GM12878 (cell line): ENCODE measurements at regions not wholly inside any gene's neighbourhood (a gene's known extent, or its start where the extent isn't known, plus 50 kb on each side); places are given as distances from the start of the nearest gene placed in this dataset.

Source experiments
- ATAC-seq: fragments of 200-7000 bp; cut with Tn5 transposase; 3 replicates; pipeline ENCODE4 v1.9.1; 2020; ENCODE audit warnings: mild to moderate bottlenecking, moderate library complexity
- BruUV-seq: library from RNA; stranded (reverse); fragments of 400-500 nt; replicated peaks from 2 replicates; lab custom pipeline; 2021; lab: Mats Ljungman, UMichigan
- CTCF ChIA-PET: fragments of 300-600 bp; sonication (Branson Sonifier 250); formaldehyde crosslinking; extraction: SDS; loops from one replicate; lab custom pipeline; 2021; ENCODE audit warnings: inconsistent platforms; lab: Yijun Ruan, JAX
- POLR2A ChIA-PET: fragments of 350-600 bp; formaldehyde crosslinking; extraction: SDS; loops from one replicate; lab custom pipeline; 2021; ENCODE audit warnings: inconsistent platforms; lab: Charles Lee
- RAD21 ChIA-PET: fragments of 300-600 bp; sonication (Branson Sonifier 250); formaldehyde crosslinking; loops from one replicate; lab custom pipeline; 2023; ENCODE audit warnings: antibody characterized with exemption; ENCODE audit not compliant: unreplicated experiment; lab: Charles Lee
- SMC1A ChIA-PET: fragments of 300-600 bp; sonication (Branson Sonifier 250); formaldehyde crosslinking; loops from one replicate; lab custom pipeline; 2023; ENCODE audit not compliant: unreplicated experiment, uncharacterized antibody; lab: Charles Lee
- DNase-seq: peaks from one replicate; pipeline ENCODE4 v3.0.0-alpha.2; 2011; ENCODE audit warnings: low read depth, low spot score
- FAIRE-seq: peaks from 3 replicates; lab custom pipeline; 2011; peaks lifted over from hg19 to GRCh38; lab: Jason Lieb, UNC
- H2AFZ ChIP-seq: 2 replicates; pipeline ENCODE4 v1.6.0; 2011; ENCODE audit warnings: low read depth, low read length, control low read depth; ENCODE audit not compliant: control insufficient read depth
- H3K27ac ChIP-seq: 2 replicates; pipeline ENCODE4 v1.5.1; 2011; ENCODE audit warnings: control low read depth; ENCODE audit not compliant: control insufficient read depth, insufficient read depth
- H3K27me3 ChIP-seq, 2 experiments: replicated peaks in 1 of 2; 2 replicates each; pipeline versions ENCODE4 v1.6.0 to v1.6.1; 2011; ENCODE audit warnings: low read length in 1 of 2; ENCODE audit not compliant: control insufficient read depth in 2 of 2, insufficient read depth in 2 of 2
- H3K36me3 ChIP-seq, 2 experiments: 2 replicates each; pipeline ENCODE4 v1.5.1; 2011; ENCODE audit warnings: low read length in 1 of 2; ENCODE audit not compliant: control insufficient read depth in 2 of 2, insufficient read depth in 2 of 2
- H3K4me1 ChIP-seq: 2 replicates; pipeline ENCODE4 v1.6.1; 2011; ENCODE audit warnings: mild to moderate bottlenecking, low read length, moderate library complexity, mixed read lengths; ENCODE audit not compliant: control insufficient read depth, insufficient read depth
- H3K4me2 ChIP-seq: 2 replicates; pipeline ENCODE4 v1.6.0; 2011; ENCODE audit warnings: control low read depth; ENCODE audit not compliant: control insufficient read depth, insufficient read depth
- H3K4me3 ChIP-seq: fragments of 200-600 bp; sonication (generic); 2 replicates; pipeline ENCODE4 v1.5.1; 2016
- H3K79me2 ChIP-seq: 2 replicates; pipeline ENCODE4 v1.6.0; 2011; ENCODE audit warnings: low read length; ENCODE audit not compliant: control insufficient read depth, insufficient read depth
- H3K9ac ChIP-seq: 2 replicates; pipeline ENCODE4 v1.8.0; 2011; ENCODE audit warnings: low read length, control low read depth, mixed read lengths; ENCODE audit not compliant: control insufficient read depth, insufficient read depth
- H3K9me3 ChIP-seq: replicated peaks from 3 replicates; pipeline ENCODE4 v1.5.1; 2011; ENCODE audit warnings: mild to moderate bottlenecking, low read length; ENCODE audit not compliant: control insufficient read depth, insufficient read depth
- H4K20me1 ChIP-seq: 2 replicates; pipeline ENCODE4 v1.6.0; 2011; ENCODE audit not compliant: control insufficient read depth, insufficient read depth
- ATF7 ChIP-seq: fragments of 450-650 bp; IDR thresholded peaks from 2 replicates; pipeline ENCODE4 v1.6.1; 2016; ENCODE audit warnings: low read depth, mild to moderate bottlenecking
- CBX5 ChIP-seq: sonication (generic); IDR thresholded peaks from 2 replicates; pipeline ENCODE4 v1.6.1; 2016; ENCODE audit warnings: low read depth, moderate library complexity, mild to moderate bottlenecking, inconsistent platforms
- EZH2 ChIP-seq: IDR thresholded peaks from 2 replicates; pipeline ENCODE4 v1.6.1; 2012; ENCODE audit warnings: low read depth, mild to moderate bottlenecking, control low read depth, inconsistent platforms, low read length, borderline replicate concordance; ENCODE audit not compliant: control insufficient read depth
- NBN ChIP-seq: fragments of 450-650 bp; IDR thresholded peaks from 2 replicates; pipeline ENCODE4 v1.6.1; 2016
- RAD21 ChIP-seq: IDR thresholded peaks from 2 replicates; pipeline ENCODE4 v1.6.1; 2011; ENCODE audit warnings: mild to moderate bottlenecking, low read depth, low read length, moderate library complexity; ENCODE audit not compliant: insufficient read depth
- RAD51 ChIP-seq: fragments of 450-650 bp; IDR thresholded peaks from 2 replicates; pipeline ENCODE4 v1.6.1; 2016; ENCODE audit warnings: moderate library complexity, mild to moderate bottlenecking, inconsistent platforms
- SIN3A ChIP-seq: IDR thresholded peaks from 2 replicates; pipeline ENCODE4 v1.6.1; 2012; ENCODE audit warnings: low read depth, low read length, improper control_type of control experiment
- ZBED1 ChIP-seq: IDR thresholded peaks from 2 replicates; pipeline ENCODE4 v1.6.1; 2016; ENCODE audit warnings: borderline replicate concordance
- WGBS: methylation state at CpG from one replicate; pipeline ENCODE4 v1.1.6; 2016; ENCODE audit warnings: low lambda C conversion rate; ENCODE audit not compliant: insufficient replicate concordance, insufficient coverage; ENCODE audit errors: missing lambda C conversion rate; 5-methylcytosine and 5-hydroxymethylcytosine counted together
- in situ Hi-C: fragments of 300-500 bp; cut with MboI; formaldehyde crosslinking; loops from 9 replicates; pipeline ENCODE4 v1.14.3; 2018; ENCODE audit warnings: mixed read lengths
- intact Hi-C: fragments of 100-400 bp; cut with micrococcal nuclease; formaldehyde crosslinking; loops from one replicate; pipeline ENCODE4 v1.14.2; 2022; ENCODE audit not compliant: unreplicated experiment
- TF ChIP-seq, protein P1 (sequence below): fragments of 450-650 bp; IDR thresholded peaks from 2 replicates; pipeline ENCODE4 v1.6.1; 2016; ENCODE audit warnings: mild to moderate bottlenecking

DNA sequence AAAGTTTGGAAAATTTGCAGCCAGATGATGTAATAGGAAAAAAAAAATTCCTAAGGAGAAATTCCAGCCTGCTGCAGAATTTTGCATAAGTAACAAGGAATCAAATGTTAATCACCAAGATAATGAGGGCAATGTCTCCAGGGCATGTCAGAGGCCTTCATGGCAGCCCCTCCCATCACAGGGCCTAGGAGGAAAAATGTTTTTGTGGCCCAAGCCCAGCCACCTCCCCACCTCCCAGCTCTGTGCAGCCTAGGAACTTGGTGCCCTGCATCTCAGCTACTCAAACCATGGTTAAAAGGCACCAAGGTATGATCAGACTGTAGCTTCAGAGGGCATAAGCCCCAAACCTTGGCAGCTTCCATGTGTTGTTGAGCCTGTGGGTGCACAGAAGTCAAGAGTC is 704.7 kb upstream of the ROBO1 start:
- CTCF ChIA-PET, result no interaction called here
- no TSS peak for BruUV-seq
- no peaks in the 10 kb centered on the region for H3K27me3 ChIP-seq

DNA sequence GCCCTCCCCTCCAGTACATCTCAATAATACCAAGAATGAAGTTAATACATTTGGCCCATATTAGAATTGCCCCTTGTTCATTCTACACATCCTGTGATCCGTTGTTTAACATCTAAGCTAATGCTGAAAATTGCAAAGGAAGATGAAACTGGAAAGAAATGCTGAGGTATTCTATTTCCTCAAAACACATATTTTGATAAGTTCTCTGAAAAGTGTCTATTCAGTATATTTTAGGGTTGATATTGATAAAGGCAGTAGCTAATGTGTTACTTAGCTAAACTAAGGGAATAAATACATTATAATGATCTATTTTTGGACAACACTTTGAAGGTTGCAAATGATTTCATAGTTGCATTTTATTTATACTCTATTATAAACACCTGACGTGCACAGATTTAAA is 702.6 kb upstream of the ROBO1 start:
- Histone ChIP-seq H3K79me2 (no peaks in the 10 kb centered on the region), H3K27ac (no peak overlapping the region), H3K9ac (no peak overlapping the region), H3K36me3 (no peaks in the 10 kb centered on the region), H2AFZ (no peak overlapping the region), H3K4me3 (no peak overlapping the region), H3K9me3 (no peaks in the 10 kb centered on the region), H3K4me1 (no peaks in the 10 kb centered on the region), H3K27me3 (no peaks in the 10 kb centered on the region), H3K4me2 (no peak overlapping the region), H4K20me1 (no peaks in the 10 kb centered on the region)
- no TSS peak for BruUV-seq
- DNase-seq (no peak), ATAC-seq (no peak), FAIRE-seq (no peak)
- WGBS, result 0% methylated on average over 2 of the region's 2 CpGs
- SMC1A ChIA-PET, result no interaction called here
- intact Hi-C loops (no loop called here), in situ Hi-C loops (no loop called here)
- CTCF ChIA-PET, result no interaction called here
- RAD21 ChIA-PET, result no interaction called here
- POLR2A ChIA-PET, result no interaction called here
- TF ChIP-seq CBX5, result no peak

More for the DNA sequence above, 704.7 kb upstream of the ROBO1 start:
- TF ChIP-seq SIN3A, result no peak
- no peak for TF ChIP-seq NBN
- TF ChIP-seq ZBED1, result no peak
- TF ChIP-seq EZH2, result no peak
- TF ChIP-seq RAD51, result no peak
- TF ChIP-seq ATF7, result no peak
- TF ChIP-seq RAD21, result no peak
- TF ChIP-seq, protein P1, sequence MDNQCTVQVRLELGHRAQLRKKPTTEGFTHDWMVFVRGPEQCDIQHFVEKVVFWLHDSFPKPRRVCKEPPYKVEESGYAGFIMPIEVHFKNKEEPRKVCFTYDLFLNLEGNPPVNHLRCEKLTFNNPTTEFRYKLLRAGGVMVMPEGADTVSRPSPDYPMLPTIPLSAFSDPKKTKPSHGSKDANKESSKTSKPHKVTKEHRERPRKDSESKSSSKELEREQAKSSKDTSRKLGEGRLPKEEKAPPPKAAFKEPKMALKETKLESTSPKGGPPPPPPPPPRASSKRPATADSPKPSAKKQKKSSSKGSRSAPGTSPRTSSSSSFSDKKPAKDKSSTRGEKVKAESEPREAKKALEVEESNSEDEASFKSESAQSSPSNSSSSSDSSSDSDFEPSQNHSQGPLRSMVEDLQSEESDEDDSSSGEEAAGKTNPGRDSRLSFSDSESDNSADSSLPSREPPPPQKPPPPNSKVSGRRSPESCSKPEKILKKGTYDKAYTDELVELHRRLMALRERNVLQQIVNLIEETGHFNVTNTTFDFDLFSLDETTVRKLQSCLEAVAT, result no peak
- Histone ChIP-seq H3K36me3 (no peaks in the 10 kb centered on the region), H3K27ac (no peak overlapping the region), H3K9me3 (no peaks in the 10 kb centered on the region), H2AFZ (no peak overlapping the region), H3K4me3 (no peak overlapping the region), H3K9ac (no peak overlapping the region), H4K20me1 (no peaks in the 10 kb centered on the region), H3K4me2 (no peak overlapping the region), H3K79me2 (no peaks in the 10 kb centered on the region), H3K4me1 (no peaks in the 10 kb centered on the region)
- SMC1A ChIA-PET, result no interaction called here
- ATAC-seq, result no peak
- POLR2A ChIA-PET, result no interaction called here
- intact Hi-C loops (no loop called here), in situ Hi-C loops (no loop called here)
- FAIRE-seq, result no peak
- no peak for DNase-seq
- RAD21 ChIA-PET, result no interaction called here
